ENCODE measurements at regions not wholly inside any gene's neighbourhood (a gene's known extent, or its start where the extent isn't known, plus 50 kb on each side); places are given as distances from the start of the nearest gene placed in this dataset.
"Not testable (repeated sequence)": the region's sequence is repeated elsewhere in the genome, so short reads cannot be mapped to it uniquely, and the experiment has no call there.

DNA sequence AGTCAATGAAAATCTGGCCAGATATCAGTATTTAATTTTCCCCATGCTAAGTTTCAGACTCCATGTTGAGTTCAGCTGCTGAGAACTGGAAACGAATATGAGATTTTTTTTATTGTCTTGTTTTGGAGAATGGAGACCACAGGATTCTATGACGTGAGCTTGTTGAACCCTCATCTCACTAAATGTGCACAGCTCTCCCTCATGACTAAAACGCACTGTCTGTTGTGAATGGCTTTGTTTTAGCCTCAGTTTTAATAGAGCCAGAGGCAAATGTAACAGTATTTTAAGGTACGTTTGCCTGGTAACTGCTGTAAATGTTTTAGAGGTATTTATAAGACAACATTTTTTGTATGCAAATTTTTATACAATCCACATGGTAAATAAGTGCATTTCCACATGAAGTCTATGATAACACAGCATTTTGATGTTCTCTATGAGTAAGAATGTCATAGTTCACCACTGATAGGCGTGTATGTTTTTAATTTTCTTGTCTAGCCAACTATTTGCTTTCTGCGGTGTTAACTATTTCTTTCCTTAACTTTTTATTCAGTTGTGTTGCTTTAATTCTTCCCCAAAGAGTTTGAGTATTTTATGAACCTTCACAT is 1159.3 kb upstream of the TENM3 start:
- no peak overlapping the region for H3K27ac ChIP-seq (ENCODE audit: low read depth, low read length)
- H3K4me1 ChIP-seq (ENCODE audit: control insufficient read depth, insufficient read depth, low read length) = 0 out of 2 replicates have a peak, but pooled peaks cover 2% of the 10 kb centered on the region

DNA sequence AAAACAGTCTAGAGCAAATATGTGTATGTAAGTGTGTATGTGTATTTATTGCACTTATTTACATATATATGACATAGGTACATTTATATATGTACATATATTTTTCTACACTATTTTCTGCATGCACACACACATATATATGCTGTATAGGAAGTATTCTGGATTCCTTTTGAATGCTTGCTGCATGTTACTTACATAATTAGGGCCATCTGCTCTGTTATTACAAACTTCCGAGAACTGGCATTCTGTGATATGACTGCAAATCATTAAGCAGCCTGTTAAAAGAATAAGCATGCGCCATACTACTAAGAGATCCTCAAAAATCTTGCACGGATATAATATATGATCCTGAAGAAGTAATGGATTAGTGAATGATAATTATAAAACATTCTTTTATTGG is 1157.6 kb upstream of the TENM3 start:
- no peaks in the 10 kb centered on the region for H3K36me3 ChIP-seq (ENCODE audit: control insufficient read depth, insufficient read depth, low read length)
- no peak overlapping the region for H3K27ac ChIP-seq (ENCODE audit: low read depth, low read length)
- no peaks in the 10 kb centered on the region for H3K27me3 ChIP-seq (ENCODE audit: control insufficient read depth, insufficient read depth, low read length)
- no peak overlapping the region for H3K4me3 ChIP-seq (ENCODE audit: low read depth, low read length)
- H3K9ac ChIP-seq (ENCODE audit: low read depth, low read length) = no peak overlapping the region
- no peaks in the 10 kb centered on the region for H3K9me3 ChIP-seq (ENCODE audit: control insufficient read depth, insufficient read depth, low read length)
- 0 out of 2 replicates have a peak, but pooled peaks cover 2% of the 10 kb centered on the region for H3K4me1 ChIP-seq (ENCODE audit: control insufficient read depth, insufficient read depth, low read length)

More for the DNA sequence above, 1159.3 kb upstream of the TENM3 start:
- Histone ChIP-seq H3K27me3 (ENCODE audit: control insufficient read depth, insufficient read depth, low read length) (no peaks in the 10 kb centered on the region), H3K36me3 (ENCODE audit: control insufficient read depth, insufficient read depth, low read length) (no peaks in the 10 kb centered on the region), H3K4me3 (ENCODE audit: low read depth, low read length) (no peak overlapping the region), H3K9ac (ENCODE audit: low read depth, low read length) (no peak overlapping the region), H3K9me3 (ENCODE audit: control insufficient read depth, insufficient read depth, low read length) (no peaks in the 10 kb centered on the region)

GRCh38 chr4:181105487-181105886 is 1137.7 kb upstream of the TENM3 start:
- H3K27me3 ChIP-seq (ENCODE audit: control insufficient read depth, insufficient read depth, low read length) = no peaks in the 10 kb centered on the region
- H3K36me3 ChIP-seq (ENCODE audit: control insufficient read depth, insufficient read depth, low read length) = no peaks in the 10 kb centered on the region
- H3K27ac ChIP-seq (ENCODE audit: low read depth, low read length) = no peak overlapping the region
- H3K9me3 ChIP-seq (ENCODE audit: control insufficient read depth, insufficient read depth, low read length) = no peaks in the 10 kb centered on the region
- peaks cover 12% of the 10 kb centered on the region; the same call in 1 of the 2 replicates for H3K4me1 ChIP-seq (ENCODE audit: control insufficient read depth, insufficient read depth, low read length)
- H3K4me3 ChIP-seq (ENCODE audit: low read depth, low read length) = no peak overlapping the region
- H3K9ac ChIP-seq (ENCODE audit: low read depth, low read length) = no peak overlapping the region

DNA sequence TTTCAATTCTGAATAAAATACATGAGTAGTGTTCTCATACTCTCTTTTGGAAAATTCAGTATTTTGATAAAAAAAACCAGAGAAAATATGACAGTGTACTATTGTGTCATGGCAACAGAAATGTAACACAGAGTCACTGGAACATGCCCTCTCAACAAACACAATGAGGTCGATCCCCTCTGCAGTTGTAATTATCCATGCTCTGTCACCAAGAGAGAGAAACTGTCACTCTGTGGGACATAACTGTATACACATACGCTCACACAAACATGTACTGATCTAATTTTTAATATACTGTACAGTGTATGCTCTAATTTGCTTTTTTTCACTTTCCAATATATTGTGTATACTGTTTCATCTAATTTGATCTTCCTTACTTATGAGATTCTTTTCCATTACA is 1136.8 kb upstream of the TENM3 start:
- H3K27me3 ChIP-seq (ENCODE audit: control insufficient read depth, insufficient read depth, low read length) = no peaks in the 10 kb centered on the region
- H3K4me3 ChIP-seq (ENCODE audit: low read depth, low read length) = no peak overlapping the region
- H3K4me1 ChIP-seq (ENCODE audit: control insufficient read depth, insufficient read depth, low read length) = peaks cover 12% of the 10 kb centered on the region; the same call in 1 of the 2 replicates
- H3K9me3 ChIP-seq (ENCODE audit: control insufficient read depth, insufficient read depth, low read length) = no peaks in the 10 kb centered on the region
- H3K27ac ChIP-seq (ENCODE audit: low read depth, low read length) = no peak overlapping the region
- H3K36me3 ChIP-seq (ENCODE audit: control insufficient read depth, insufficient read depth, low read length) = no peaks in the 10 kb centered on the region
- no peak overlapping the region for H3K9ac ChIP-seq (ENCODE audit: low read depth, low read length)

DNA sequence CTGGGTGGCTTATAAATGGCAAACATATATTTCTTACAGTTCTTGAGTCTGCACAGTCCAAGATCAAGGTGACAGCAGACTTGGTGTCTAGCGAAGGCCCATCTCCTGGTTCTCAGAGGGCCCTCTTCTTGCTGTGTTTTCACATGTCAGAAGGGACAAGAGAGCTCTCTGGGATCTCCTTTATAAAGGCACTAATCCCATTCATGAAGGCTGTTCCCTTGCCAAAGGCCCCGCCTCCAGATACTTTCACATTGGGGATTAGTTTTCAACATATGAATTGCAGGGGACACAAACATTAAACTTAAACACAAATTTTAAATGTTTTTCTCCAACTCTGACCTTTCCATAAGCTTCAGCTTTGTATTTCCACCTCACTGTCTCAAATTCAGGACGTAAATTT is 1135.0 kb upstream of the TENM3 start:
- H3K36me3 ChIP-seq (ENCODE audit: control insufficient read depth, insufficient read depth, low read length) = no peaks in the 10 kb centered on the region
- H3K9me3 ChIP-seq (ENCODE audit: control insufficient read depth, insufficient read depth, low read length) = no peaks in the 10 kb centered on the region
- no peak overlapping the region for H3K4me3 ChIP-seq (ENCODE audit: low read depth, low read length)
- peaks cover 12% of the 10 kb centered on the region; the same call in 1 of the 2 replicates for H3K4me1 ChIP-seq (ENCODE audit: control insufficient read depth, insufficient read depth, low read length)
- no peak overlapping the region for H3K27ac ChIP-seq (ENCODE audit: low read depth, low read length)
- no peak overlapping the region for H3K9ac ChIP-seq (ENCODE audit: low read depth, low read length)
- H3K27me3 ChIP-seq (ENCODE audit: control insufficient read depth, insufficient read depth, low read length) = no peaks in the 10 kb centered on the region

GRCh38 chr4:181119186-181119585 is 1124.0 kb upstream of the TENM3 start:
- Histone ChIP-seq H3K27me3 (ENCODE audit: control insufficient read depth, insufficient read depth, low read length) (no peaks in the 10 kb centered on the region), H3K9me3 (ENCODE audit: control insufficient read depth, insufficient read depth, low read length) (no peaks in the 10 kb centered on the region), H3K36me3 (ENCODE audit: control insufficient read depth, insufficient read depth, low read length) (no peaks in the 10 kb centered on the region), H3K9ac (ENCODE audit: low read depth, low read length) (no peak overlapping the region), H3K4me3 (ENCODE audit: low read depth, low read length) (no peak overlapping the region), H3K4me1 (ENCODE audit: control insufficient read depth, insufficient read depth, low read length) (0 out of 2 replicates have a peak, but pooled peaks cover 3% of the 10 kb centered on the region), H3K27ac (ENCODE audit: low read depth, low read length) (no peak overlapping the region)

DNA sequence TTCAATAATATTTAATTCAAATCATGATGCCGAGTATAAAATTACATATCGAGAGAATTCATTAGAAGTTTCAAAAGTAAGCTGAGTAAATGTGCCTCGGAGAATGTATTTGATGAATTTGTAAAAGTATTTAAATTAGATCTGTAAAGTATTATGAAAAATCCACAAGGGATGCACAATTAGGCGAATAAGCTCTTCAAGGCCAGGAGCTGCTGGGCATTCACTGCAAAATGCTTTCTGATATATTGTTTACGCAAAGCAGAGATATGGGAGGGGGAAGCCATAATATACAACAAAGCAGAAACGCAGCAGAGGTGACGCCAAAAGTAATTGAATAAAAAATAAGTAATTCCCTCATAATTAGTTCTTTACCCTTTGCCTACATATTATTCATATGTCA is 1121.5 kb upstream of the TENM3 start:
- Histone ChIP-seq H3K4me3 (ENCODE audit: low read depth, low read length) (no peak overlapping the region), H3K4me1 (ENCODE audit: control insufficient read depth, insufficient read depth, low read length) (0 out of 2 replicates have a peak, but pooled peaks cover 3% of the 10 kb centered on the region), H3K36me3 (ENCODE audit: control insufficient read depth, insufficient read depth, low read length) (no peaks in the 10 kb centered on the region), H3K9ac (ENCODE audit: low read depth, low read length) (no peak overlapping the region), H3K27me3 (ENCODE audit: control insufficient read depth, insufficient read depth, low read length) (no peaks in the 10 kb centered on the region), H3K9me3 (ENCODE audit: control insufficient read depth, insufficient read depth, low read length) (no peaks in the 10 kb centered on the region), H3K27ac (ENCODE audit: low read depth, low read length) (no peak overlapping the region)

- Histone ChIP-seq H3K9me3 (ENCODE audit: control insufficient read depth, insufficient read depth, low read length) (peaks cover 8% of the 10 kb centered on the region; the same call in 1 of the 2 replicates), H3K4me1 (ENCODE audit: control insufficient read depth, insufficient read depth, low read length) (no peaks in the 10 kb centered on the region), H3K36me3 (ENCODE audit: control insufficient read depth, insufficient read depth, low read length) (no peaks in the 10 kb centered on the region), H3K27ac (ENCODE audit: low read depth, low read length) (no peak overlapping the region), H3K9ac (ENCODE audit: low read depth, low read length) (no peak overlapping the region), H3K27me3 (ENCODE audit: control insufficient read depth, insufficient read depth, low read length) (no peaks in the 10 kb centered on the region), H3K4me3 (ENCODE audit: low read depth, low read length) (no peak overlapping the region)
Measured at GRCh38 chr4:181127171-181127570, 1116.0 kb upstream of the TENM3 start.

- not testable (repeated sequence) for H3K36me3 ChIP-seq (ENCODE audit: control insufficient read depth, insufficient read depth, low read length); H3K4me1 ChIP-seq (ENCODE audit: control insufficient read depth, insufficient read depth, low read length); H3K27ac ChIP-seq (ENCODE audit: low read depth, low read length); H3K4me3 ChIP-seq (ENCODE audit: low read depth, low read length); H3K9ac ChIP-seq (ENCODE audit: low read depth, low read length); H3K9me3 ChIP-seq (ENCODE audit: control insufficient read depth, insufficient read depth, low read length); H3K27me3 ChIP-seq (ENCODE audit: control insufficient read depth, insufficient read depth, low read length)
Measured at GRCh38 chr4:181130317-181130716, 1112.9 kb upstream of the TENM3 start.

DNA sequence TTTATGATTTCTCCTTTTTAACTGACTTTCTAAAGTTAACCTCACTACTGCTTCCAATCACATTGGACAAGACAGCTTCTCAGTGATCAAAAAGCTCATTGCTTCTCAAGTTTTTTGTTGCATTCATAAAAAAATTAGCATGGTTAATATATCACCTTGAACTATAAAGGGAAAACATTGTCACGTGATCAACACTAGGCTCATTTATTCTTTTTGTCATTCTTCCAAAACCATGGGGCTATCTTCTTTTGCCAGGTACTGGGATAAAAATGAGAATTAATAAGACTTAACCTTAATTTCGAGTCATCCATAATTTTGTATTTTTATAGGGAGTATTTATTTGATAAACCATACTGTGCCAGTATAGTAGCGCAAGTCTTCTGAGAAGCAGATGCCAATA is 1105.9 kb upstream of the TENM3 start:
- Histone ChIP-seq H3K27ac (ENCODE audit: low read depth, low read length) (no peak overlapping the region), H3K4me1 (ENCODE audit: control insufficient read depth, insufficient read depth, low read length) (no peaks in the 10 kb centered on the region), H3K27me3 (ENCODE audit: control insufficient read depth, insufficient read depth, low read length) (no peaks in the 10 kb centered on the region), H3K4me3 (ENCODE audit: low read depth, low read length) (no peak overlapping the region), H3K9me3 (ENCODE audit: control insufficient read depth, insufficient read depth, low read length) (no peaks in the 10 kb centered on the region), H3K36me3 (ENCODE audit: control insufficient read depth, insufficient read depth, low read length) (no peaks in the 10 kb centered on the region), H3K9ac (ENCODE audit: low read depth, low read length) (no peak overlapping the region)

GRCh38 chr4:181138116-181138515 is 1105.1 kb upstream of the TENM3 start:
- H3K9me3 ChIP-seq (ENCODE audit: control insufficient read depth, insufficient read depth, low read length) = no peaks in the 10 kb centered on the region
- no peak overlapping the region for H3K27ac ChIP-seq (ENCODE audit: low read depth, low read length)
- H3K4me3 ChIP-seq (ENCODE audit: low read depth, low read length) = no peak overlapping the region
- H3K4me1 ChIP-seq (ENCODE audit: control insufficient read depth, insufficient read depth, low read length) = no peaks in the 10 kb centered on the region
- no peak overlapping the region for H3K9ac ChIP-seq (ENCODE audit: low read depth, low read length)
- no peaks in the 10 kb centered on the region for H3K36me3 ChIP-seq (ENCODE audit: control insufficient read depth, insufficient read depth, low read length)
- no peaks in the 10 kb centered on the region for H3K27me3 ChIP-seq (ENCODE audit: control insufficient read depth, insufficient read depth, low read length)
